Esophagus muscularis mucosa (tissue), 4 donors: ENCODE measurements at regions not wholly inside any gene's neighbourhood (a gene's known extent, or its start where the extent isn't known, plus 50 kb on each side); places are given as distances from the start of the nearest gene placed in this dataset.

ENCODE experiments used
- DNase-seq: peaks from one replicate; pipeline ENCODE4 v3.0.0-alpha.2; 2017; ENCODE audit errors: extremely low spot score
- H3K27ac ChIP-seq, 4 donors: fragments of 200-600 bp; sonication (generic); replicated peaks in 1 of 4; 1 replicate in 3 of 4; 2 replicates in 1 of 4; pipeline ENCODE4 v1.5.1; 2016 to 2019; ENCODE audit warnings: mild to moderate bottlenecking in 1 of 4
- H3K27me3 ChIP-seq, 4 donors: fragments of 200-600 bp; sonication (generic); one replicate each; pipeline versions ENCODE4 v1.5.1 to v1.6.0; 2016 to 2019
- H3K36me3 ChIP-seq, 4 donors: fragments of 200-600 bp; sonication (generic); one replicate each; pipeline ENCODE4 v1.5.1; 2016 to 2019
- H3K4me1 ChIP-seq, 4 donors: fragments of 200-600 bp; sonication (generic); one replicate each; pipeline ENCODE4 v1.5.1; 2016 to 2019
- H3K4me3 ChIP-seq, 4 donors: fragments of 200-600 bp; sonication (generic); 1 replicate in 2 of 4; 2 replicates in 2 of 4; pipeline ENCODE4 v1.5.1; 2016 to 2019; ENCODE audit warnings: mild to moderate bottlenecking in 4 of 4, moderate library complexity in 1 of 4
- H3K9me3 ChIP-seq, 4 donors: fragments of 200-600 bp; sonication (generic); 1 replicate in 3 of 4; 2 replicates in 1 of 4; pipeline ENCODE4 v1.5.1; 2016 to 2019
- CTCF ChIP-seq, 3 experiments: fragments of 200-600 bp in 2 of 3; fragments of 450-650 bp in 1 of 3; sonication (generic) in 2 of 3; IDR thresholded peaks; one replicate each; pipeline ENCODE4 v1.5.1; 2017 to 2019; ENCODE audit warnings: antibody characterized with exemption in 3 of 3, mild to moderate bottlenecking in 2 of 3, moderate library complexity in 1 of 3
- EP300 ChIP-seq: sonication (generic); formaldehyde crosslinking; IDR thresholded peaks from one replicate; pipeline ENCODE4 v1.6.1; 2017; ENCODE audit warnings: antibody characterized with exemption
- POLR2A ChIP-seq: fragments of 450-650 bp; IDR thresholded peaks from one replicate; pipeline ENCODE4 v1.6.1; 2017; ENCODE audit warnings: antibody characterized with exemption, moderate library complexity, mild to moderate bottlenecking, low read depth
- POLR2AphosphoS5 ChIP-seq, 2 donors: sonication (generic); formaldehyde crosslinking; IDR thresholded peaks; one replicate each; pipeline ENCODE4 v1.6.1; 2017; ENCODE audit warnings: antibody characterized with exemption in 2 of 2
- WGBS: methylation state at CpG from one replicate; pipeline ENCODE4 v1.1.5; 2018; 5-methylcytosine and 5-hydroxymethylcytosine counted together
- intact Hi-C: fragments of 100-400 bp; cut with DNase I; formaldehyde crosslinking; loops from one replicate; pipeline ENCODE4 v1.15.1; 2023

GRCh38 chr2:16294791-16295190 lies 354.4 kb downstream of the MYCN start:
- peaks cover 0 to 4% (median 0%) of the 10 kb centered on the region in 4 donors for H3K27me3 ChIP-seq
- TF ChIP-seq POLR2AphosphoS5 (IDR thresholded peaks at IDR 0.05), result no peak
- no peak overlapping the region for H3K4me3 ChIP-seq
- no peaks in the 10 kb centered on the region for H3K36me3 ChIP-seq
- intact Hi-C loops, result no loop called here
- 88% methylated on average over 7 of the region's 7 CpGs for WGBS
- H3K4me1 ChIP-seq, result no peaks in the 10 kb centered on the region
- peak; percentile 53 for DNase-seq
- H3K9me3 ChIP-seq, result no peaks in the 10 kb centered on the region
- H3K27ac ChIP-seq, result no peak overlapping the region

GRCh38 chr2:16293871-16294270 lies 353.5 kb downstream of the MYCN start:
- Histone ChIP-seq H3K4me3 (no peak overlapping the region), H3K36me3 (no peaks in the 10 kb centered on the region), H3K27me3 (peaks cover 0 to 4% (median 0%) of the 10 kb centered on the region in 4 donors), H3K27ac (no peak overlapping the region), H3K4me1 (no peaks in the 10 kb centered on the region), H3K9me3 (no peaks in the 10 kb centered on the region)
- WGBS, result 92% methylated on average over 1 of the region's 1 CpG
- TF ChIP-seq EP300 (no peak), POLR2AphosphoS5 (IDR thresholded peaks at IDR 0.05) (no peak), CTCF (IDR thresholded peaks at IDR 0.05) (no peak), POLR2A (no peak)
- peak; percentile 24 for DNase-seq
- intact Hi-C loops, result no loop called here

- no peaks in the 10 kb centered on the region for H3K4me1 ChIP-seq
- peaks cover 0 to 4% (median 0%) of the 10 kb centered on the region in 4 donors for H3K27me3 ChIP-seq
- no peaks in the 10 kb centered on the region for H3K36me3 ChIP-seq
- intact Hi-C loops, result no loop called here
- H3K27ac ChIP-seq, result no peak overlapping the region
- 50% methylated on average over 6 of the region's 6 CpGs for WGBS
- H3K4me3 ChIP-seq, result no peak overlapping the region
- H3K9me3 ChIP-seq, result no peaks in the 10 kb centered on the region
- DNase-seq, result peak; percentile 60
- TF ChIP-seq EP300 (no peak), POLR2A (no peak), CTCF (IDR thresholded peaks at IDR 0.05) (no peak), POLR2AphosphoS5 (IDR thresholded peaks at IDR 0.05) (no peak)
These were observed 353.0 kb downstream of the MYCN start for GRCh38 chr2:16293398-16293797.

GRCh38 chr2:16291731-16292550 lies 351.6 kb downstream of the MYCN start:
- TF ChIP-seq POLR2AphosphoS5 (IDR thresholded peaks at IDR 0.05) (no peak), EP300 (no peak), CTCF (IDR thresholded peaks at IDR 0.05) (no peak), POLR2A (no peak)
- Histone ChIP-seq H3K4me3 (no peak overlapping the region), H3K4me1 (no peaks in the 10 kb centered on the region), H3K36me3 (no peaks in the 10 kb centered on the region), H3K27me3 (peaks cover 0 to 4% (median 0%) of the 10 kb centered on the region in 4 donors), H3K27ac (no peak overlapping the region), H3K9me3 (no peaks in the 10 kb centered on the region)
- peak; percentile 90 for DNase-seq
- WGBS, result 91% methylated on average over 7 of the region's 7 CpGs
- intact Hi-C loops, result no loop called here

GRCh38 chr2:16291226-16291625 lies 350.9 kb downstream of the MYCN start:
- intact Hi-C loops, result no loop called here
- Histone ChIP-seq H3K4me3 (no peak overlapping the region), H3K4me1 (no peaks in the 10 kb centered on the region), H3K27me3 (peaks cover 0 to 4% (median 0%) of the 10 kb centered on the region in 4 donors), H3K27ac (no peak overlapping the region), H3K9me3 (no peaks in the 10 kb centered on the region), H3K36me3 (no peaks in the 10 kb centered on the region)
- DNase-seq, result peak; percentile 53
- 90% methylated on average over 4 of the region's 4 CpGs for WGBS
- TF ChIP-seq CTCF (IDR thresholded peaks at IDR 0.05) (no peak), POLR2A (no peak), EP300 (no peak), POLR2AphosphoS5 (IDR thresholded peaks at IDR 0.05) (no peak)
